ENCODE measurements at regions not wholly inside any gene's neighbourhood (a gene's known extent, or its start where the extent isn't known, plus 50 kb on each side); places are given as distances from the start of the nearest gene placed in this dataset.
"Not testable (repeated sequence)": the region's sequence is repeated elsewhere in the genome, so short reads cannot be mapped to it uniquely, and the experiment has no call there.

- no peak for DNase-seq (ENCODE audit: low spot score)
Observed at GRCh38 chr7:42567051-42567450, 330.0 kb upstream of the GLI3 start.

- no peak for DNase-seq (ENCODE audit: low spot score)
Observed at GRCh38 chr7:42561797-42562196, 324.8 kb upstream of the GLI3 start.

GRCh38 chr7:42560866-42561265 is 323.9 kb upstream of the GLI3 start:
- no peak for DNase-seq (ENCODE audit: low spot score)

- DNase-seq (ENCODE audit: low spot score) = not testable (repeated sequence)
Observed at GRCh38 chr7:42554932-42555331, 317.9 kb upstream of the GLI3 start.

- no peak for DNase-seq (ENCODE audit: low spot score)
Observed at GRCh38 chr7:42552227-42552626, 315.2 kb upstream of the GLI3 start.

- no peak for DNase-seq (ENCODE audit: low spot score)
Observed at GRCh38 chr7:42550706-42551470, 313.9 kb upstream of the GLI3 start.

GRCh38 chr7:42549866-42550485 is 313.0 kb upstream of the GLI3 start:
- no peak for DNase-seq (ENCODE audit: low spot score)

GRCh38 chr7:42548816-42549611 is 312.0 kb upstream of the GLI3 start:
- DNase-seq (ENCODE audit: low spot score) = no peak

GRCh38 chr7:42545049-42545724 is 308.2 kb upstream of the GLI3 start:
- DNase-seq (ENCODE audit: low spot score) = no peak

GRCh38 chr7:42543953-42544352 is 306.9 kb upstream of the GLI3 start:
- DNase-seq (ENCODE audit: low spot score) = no peak

GRCh38 chr7:42542446-42542845 is 305.4 kb upstream of the GLI3 start:
- DNase-seq (ENCODE audit: low spot score) = not testable (repeated sequence)

- DNase-seq (ENCODE audit: low spot score) = no peak
Observed at GRCh38 chr7:42534441-42534840, 297.4 kb upstream of the GLI3 start.

GRCh38 chr7:42527004-42527403 is 290.0 kb upstream of the GLI3 start:
- no peak for DNase-seq (ENCODE audit: low spot score)

- no peak for DNase-seq (ENCODE audit: low spot score)
Observed at GRCh38 chr7:42522227-42522991, 285.4 kb upstream of the GLI3 start.

- no peak for DNase-seq (ENCODE audit: low spot score)
Observed at GRCh38 chr7:42511027-42511426, 274.0 kb upstream of the GLI3 start.

- DNase-seq (ENCODE audit: low spot score) = no peak
Observed at GRCh38 chr7:42506097-42506496, 269.1 kb upstream of the GLI3 start.

- DNase-seq (ENCODE audit: low spot score) = peak; percentile 24
Observed at GRCh38 chr7:42502022-42502421, 265.0 kb upstream of the GLI3 start.

GRCh38 chr7:42495256-42495655 is 258.2 kb upstream of the GLI3 start:
- no peak for DNase-seq (ENCODE audit: low spot score)

GRCh38 chr7:42494736-42495135 is 257.7 kb upstream of the GLI3 start:
- DNase-seq (ENCODE audit: low spot score) = no peak

- DNase-seq (ENCODE audit: low spot score) = no peak
Observed at GRCh38 chr7:42494199-42494710, 257.2 kb upstream of the GLI3 start.

- DNase-seq (ENCODE audit: low spot score) = peak; percentile 79
Observed at GRCh38 chr7:42493436-42494198, 256.6 kb upstream of the GLI3 start.

All from SW480 (cell line).